Amygdala (tissue), 56 donors: ENCODE measurements at regions not wholly inside any gene's neighbourhood (a gene's known extent, or its start where the extent isn't known, plus 50 kb on each side); places are given as distances from the start of the nearest gene placed in this dataset.
"Not testable (repeated sequence)": the region's sequence is repeated elsewhere in the genome, so short reads cannot be mapped to it uniquely, and the experiment has no call there.

Source experiments
- DNase-seq, 56 donors: peaks; one replicate each; lab custom pipeline; 2025; lab: John Stamatoyannopoulos, UW

- no peak for DNase-seq
Observed at GRCh38 chr18:42365591-42365990, 410.6 kb downstream of the PIK3C3 start.

- no peak for DNase-seq
Observed at GRCh38 chr18:42373584-42373983, 418.6 kb downstream of the PIK3C3 start.

DNA sequence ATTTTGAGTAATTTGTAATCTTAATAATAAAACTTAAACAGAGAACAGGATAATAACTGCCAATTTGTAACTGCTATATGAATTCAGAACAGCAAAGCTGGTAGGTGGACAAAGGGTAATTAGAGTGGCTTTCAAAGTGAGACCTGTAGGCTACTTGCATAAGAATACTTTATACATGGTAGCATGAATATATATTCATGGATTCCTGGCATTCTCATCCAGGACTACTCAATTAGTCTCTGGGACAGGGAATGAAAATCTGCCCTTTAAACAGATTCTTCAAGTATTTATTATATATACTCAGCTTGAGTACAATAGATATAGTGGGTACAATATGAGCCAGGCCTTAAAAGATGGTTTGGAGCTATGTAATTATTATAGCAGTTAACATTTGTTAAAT lies 419.9 kb downstream of the PIK3C3 start:
- DNase-seq, result no peak

DNA sequence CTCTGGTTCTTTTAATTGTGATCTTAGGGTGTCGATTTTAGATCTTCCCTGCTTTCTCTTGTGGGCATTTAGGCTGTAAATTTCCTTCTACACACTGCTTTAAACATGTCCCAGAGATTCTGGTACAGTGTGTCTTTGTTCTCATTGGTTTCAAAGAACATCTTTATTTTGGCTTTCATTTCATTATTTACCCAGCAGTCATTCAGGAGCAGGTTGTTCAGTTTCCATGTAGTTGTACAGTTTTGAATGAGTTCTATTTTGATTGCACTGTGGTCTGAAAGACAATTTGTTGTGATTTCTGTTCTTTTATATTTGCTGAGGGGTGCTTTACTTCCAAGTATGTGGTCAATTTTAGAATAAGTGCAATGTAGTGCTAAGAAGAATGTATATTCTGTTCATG lies 423.8 kb downstream of the PIK3C3 start:
- DNase-seq, result not testable (repeated sequence)

- DNase-seq, result not testable (repeated sequence)
Observed at GRCh38 chr18:42381236-42381635, 426.2 kb downstream of the PIK3C3 start.

DNA sequence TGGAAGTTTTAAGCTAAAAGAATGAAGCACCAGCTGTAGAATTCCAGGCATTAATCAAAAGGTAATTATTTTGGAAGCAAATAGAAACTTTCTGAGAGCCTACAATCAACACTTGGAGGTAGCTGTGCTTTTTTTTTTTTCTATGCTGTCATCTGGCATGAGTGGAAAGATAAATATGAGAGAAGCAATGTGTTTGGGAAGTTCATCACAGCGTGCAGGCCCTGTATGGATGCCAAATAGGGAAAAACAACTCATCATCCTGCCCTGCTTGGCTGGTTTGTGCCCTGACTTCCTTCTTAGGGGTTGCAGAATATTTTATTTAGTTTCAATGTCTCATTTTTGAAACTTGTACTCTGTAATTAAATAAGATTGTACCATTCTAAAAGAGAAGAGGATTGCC lies 437.4 kb downstream of the PIK3C3 start:
- no peak for DNase-seq

GRCh38 chr18:42392926-42393325 lies 437.9 kb downstream of the PIK3C3 start:
- DNase-seq, result no peak

- peak in 1 of 56 donors; percentile 1 for DNase-seq
Observed at GRCh38 chr18:42394238-42394637, 439.2 kb downstream of the PIK3C3 start.

DNA sequence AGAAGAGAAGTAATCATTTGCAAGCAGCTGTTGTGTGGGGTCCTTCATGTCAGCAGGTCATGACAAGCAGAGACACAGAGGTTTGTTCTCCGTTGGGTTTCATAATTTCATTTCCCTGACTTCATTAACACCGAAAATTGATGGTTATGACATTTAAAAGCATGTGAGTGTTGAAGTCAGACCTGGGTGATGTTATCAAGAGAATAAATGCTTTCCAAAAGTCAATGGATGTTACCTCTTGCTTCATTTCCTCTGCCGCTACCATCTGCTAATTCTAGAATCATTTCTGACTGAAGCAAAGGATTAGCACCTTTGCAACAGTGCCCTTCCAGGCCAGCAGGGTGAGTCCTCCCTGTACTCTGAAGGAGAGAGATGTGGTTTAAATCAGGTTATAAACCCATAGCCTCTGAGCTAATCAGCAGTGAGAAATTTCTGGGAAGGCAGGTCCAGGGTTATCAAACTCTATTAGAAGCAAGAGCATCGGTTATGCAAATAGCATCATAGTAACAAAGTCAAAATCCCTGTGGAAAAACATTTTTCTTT lies 446.2 kb downstream of the PIK3C3 start:
- DNase-seq, result no peak

DNA sequence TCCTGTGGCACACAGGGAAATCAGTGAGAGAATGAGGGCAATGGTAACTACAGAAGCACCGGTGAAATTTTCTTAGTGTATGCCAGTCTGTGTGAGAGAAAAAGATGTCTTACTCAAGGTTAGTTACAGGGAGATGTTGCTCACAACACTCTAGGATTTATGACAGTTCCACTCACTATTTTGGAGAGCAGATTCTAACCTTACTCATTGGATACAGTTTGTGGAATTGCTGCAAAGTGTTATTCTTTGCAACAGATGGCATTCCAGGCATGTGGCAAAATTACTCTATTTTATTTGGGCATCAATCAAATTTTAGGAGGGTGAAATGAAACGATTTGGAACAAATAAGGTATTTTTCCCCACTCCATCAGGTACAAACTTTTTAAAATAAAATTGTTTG lies 449.1 kb downstream of the PIK3C3 start:
- DNase-seq, result no peak

- DNase-seq, result no peak
Observed at GRCh38 chr18:42409005-42409404, 454.0 kb downstream of the PIK3C3 start.

DNA sequence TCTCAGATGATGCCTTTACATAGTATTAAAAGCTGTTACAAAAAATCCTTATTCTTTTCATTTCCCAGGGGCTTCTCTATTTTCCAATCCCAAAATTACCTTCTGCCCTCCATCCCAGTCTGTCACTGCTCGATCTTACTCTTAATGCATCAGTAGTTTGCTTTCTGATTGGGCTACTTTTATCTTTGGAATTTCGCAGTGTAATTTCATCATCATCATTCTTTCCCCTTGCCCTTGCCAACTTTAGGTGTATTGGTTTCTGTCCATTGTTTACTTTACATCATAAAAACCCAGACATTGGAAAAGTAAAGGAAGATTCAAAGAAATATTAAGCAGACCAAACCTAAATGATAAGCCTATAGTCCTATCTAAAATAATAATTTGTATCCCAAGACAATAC lies 457.2 kb downstream of the PIK3C3 start:
- DNase-seq, result no peak

DNA sequence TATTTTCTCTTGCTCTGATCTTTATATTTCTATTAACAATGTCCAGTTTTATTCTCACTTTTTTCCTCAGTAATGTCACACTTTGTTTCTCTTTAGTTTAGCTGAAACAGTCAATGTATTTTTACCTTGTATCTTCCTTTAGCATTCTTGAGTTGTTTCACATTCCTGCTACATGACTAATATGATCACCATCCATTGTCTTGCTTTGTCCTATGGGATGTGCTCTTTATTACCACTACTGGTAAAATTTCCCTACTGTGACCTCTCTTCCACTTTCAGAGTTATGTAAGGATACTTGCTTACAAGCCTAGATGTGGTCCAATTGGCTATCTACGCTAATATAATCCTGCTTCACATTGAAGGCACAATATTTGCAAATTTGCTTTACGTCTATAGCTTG lies 457.9 kb downstream of the PIK3C3 start:
- no peak for DNase-seq

DNA sequence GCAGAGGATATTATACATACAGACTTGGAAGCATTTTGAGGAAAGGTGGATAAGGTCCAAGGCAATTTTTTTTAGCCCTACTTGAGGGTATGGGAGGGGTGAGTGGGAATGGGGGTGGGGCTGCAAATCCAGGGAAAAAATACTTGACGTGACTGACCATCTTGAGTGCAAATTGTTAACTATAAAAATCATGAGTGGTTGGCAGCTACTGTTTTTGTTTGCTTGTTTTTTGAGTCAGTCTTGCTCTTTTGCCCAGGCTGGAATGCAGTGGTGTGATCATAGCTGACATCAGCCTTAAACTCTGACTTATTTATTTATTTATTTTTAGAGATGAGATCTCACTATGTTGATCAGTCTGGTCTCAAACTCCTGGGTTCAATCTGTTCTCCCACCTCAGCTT lies 458.8 kb downstream of the PIK3C3 start:
- DNase-seq, result no peak

- DNase-seq, result no peak
Observed at GRCh38 chr18:42414756-42415454, 459.9 kb downstream of the PIK3C3 start.

DNA sequence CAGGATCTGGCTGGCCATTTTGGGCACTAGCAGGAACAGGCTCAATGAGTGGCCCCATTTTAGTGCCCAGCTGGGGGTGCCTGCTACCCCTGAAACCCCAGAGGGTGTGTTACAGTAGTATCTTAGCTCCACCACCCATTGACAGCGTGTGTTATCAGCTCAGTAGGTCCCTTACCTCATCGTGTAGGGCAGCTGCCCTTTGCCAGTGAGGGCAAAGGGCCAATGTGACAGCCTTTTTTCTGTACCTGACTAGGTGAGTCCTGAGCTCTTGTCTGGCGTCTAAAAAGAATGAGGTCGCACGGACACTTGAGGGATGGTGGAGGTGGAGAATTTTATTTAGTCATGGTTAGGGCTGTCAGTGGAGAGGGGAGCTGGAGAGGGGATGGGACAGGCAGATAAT lies 462.2 kb downstream of the PIK3C3 start:
- DNase-seq, result no peak

DNA sequence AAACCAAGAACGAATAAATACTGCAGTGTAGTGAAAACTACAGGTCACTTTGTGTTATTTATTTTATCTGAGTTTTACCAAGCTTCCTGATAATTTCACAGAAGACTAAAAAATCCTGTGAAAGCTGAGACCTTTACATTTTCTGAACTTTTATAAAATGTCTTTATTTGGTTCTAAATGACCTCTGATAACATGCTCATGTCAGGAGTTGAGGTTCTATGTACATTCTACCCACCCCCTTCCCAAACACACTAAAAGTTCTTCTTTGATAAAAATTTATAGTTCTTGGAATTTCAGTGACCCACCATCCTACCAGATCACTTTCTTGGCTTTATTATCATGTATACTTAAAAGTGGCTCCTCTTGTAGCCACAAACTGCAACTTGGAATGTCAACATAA lies 463.1 kb downstream of the PIK3C3 start:
- DNase-seq, result no peak

GRCh38 chr18:42425025-42425424 lies 470.0 kb downstream of the PIK3C3 start:
- DNase-seq, result no peak

GRCh38 chr18:42426496-42427015 lies 471.5 kb downstream of the PIK3C3 start:
- peak in 5 of 56 donors; percentile 1 to 7 (median 2) for DNase-seq

- no peak for DNase-seq
Observed at GRCh38 chr18:42429196-42429595, 474.2 kb downstream of the PIK3C3 start.

DNA sequence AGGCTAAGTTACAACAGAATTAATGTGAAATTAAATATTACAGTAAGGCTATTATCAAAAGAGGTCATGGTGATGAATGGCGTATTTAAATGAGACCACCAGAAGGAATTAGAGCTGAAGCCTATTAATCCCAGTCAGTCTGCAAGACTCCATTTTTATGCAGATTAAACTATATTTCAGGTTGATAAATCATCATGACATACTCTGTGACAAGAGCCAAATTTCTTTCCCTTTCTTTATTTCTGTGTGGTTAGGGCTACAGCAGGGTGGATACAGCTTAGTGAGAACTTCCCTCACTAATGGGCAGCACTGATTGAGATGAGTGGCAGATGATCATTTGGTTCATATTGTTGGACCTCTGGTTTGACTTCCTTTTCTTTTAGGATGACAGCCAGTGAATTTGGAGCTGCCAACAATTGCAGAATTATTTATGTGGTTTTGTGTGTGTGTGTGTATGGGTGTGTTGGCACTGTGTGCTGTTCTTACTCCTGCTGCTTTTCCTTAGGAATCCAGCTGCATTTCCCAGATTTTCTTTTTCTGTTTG lies 481.3 kb downstream of the PIK3C3 start:
- DNase-seq, result no peak

- DNase-seq, result no peak
Observed at GRCh38 chr18:42437001-42437400, 482.0 kb downstream of the PIK3C3 start.
